ENCODE measurements at regions not wholly inside any gene's neighbourhood (a gene's known extent, or its start where the extent isn't known, plus 50 kb on each side); places are given as distances from the start of the nearest gene placed in this dataset.

GRCh38 chr20:24802286-24802820, 146.7 kb upstream of the CST7 start:
- Mint-ChIP-seq H3K36me3 (no peaks in the 10 kb centered on the region), H3K4me1 (no peaks in the 10 kb centered on the region), H3K9me3 (peaks cover 0 to 1% (median 0%) of the 10 kb centered on the region in 7 donors), H3K27me3 (ENCODE audit: low read depth in 3 of 3) (peaks cover 0 to 5% (median 1%) of the 10 kb centered on the region in 3 donors), H3K4me3 (no peak overlapping the region), H3K27ac (no peak overlapping the region)
- intact Hi-C loops (cut with micrococcal nuclease) = no loop called here
- Histone ChIP-seq H3K27ac (ENCODE audit: low read depth in 1 of 2, low read length in 2 of 2) (no peak overlapping the region), H3K4me3 (replicated peaks in 1 of 3; ENCODE audit: low read depth in 2 of 3, low read length in 3 of 3) (no peak overlapping the region), H2AFZ (ENCODE audit: insufficient read depth, low read depth, low read length, poor library complexity, severe bottlenecking) (no peak overlapping the region), H3K4me1 (ENCODE audit: control insufficient read depth in 1 of 2, insufficient read depth in 2 of 2, low read length in 2 of 2) (no peaks in the 10 kb centered on the region), H3K4me2 (replicated peaks; ENCODE audit: extremely low read depth, low read length, poor library complexity, severe bottlenecking) (no peak overlapping the region), H3K79me2 (ENCODE audit: insufficient read depth, low read length) (no peaks in the 10 kb centered on the region), H3K27me3 (ENCODE audit: control insufficient read depth in 2 of 2, insufficient read depth in 2 of 2, low read length in 2 of 2) (no peaks in the 10 kb centered on the region), H3K9ac (ENCODE audit: insufficient read depth, low read length, poor library complexity, severe bottlenecking) (no peak overlapping the region), H3K9me3 (replicated peaks in 1 of 2; ENCODE audit: control insufficient read depth in 1 of 2, insufficient read depth in 1 of 2, low read length in 2 of 2) (no peaks in the 10 kb centered on the region), H3K36me3 (replicated peaks in 1 of 2; ENCODE audit: control insufficient read depth in 1 of 2, insufficient read depth in 2 of 2, low read length in 2 of 2) (no peaks in the 10 kb centered on the region), H4K20me1 (ENCODE audit: insufficient read depth, low read length) (no peaks in the 10 kb centered on the region)
- TF ChIP-seq, protein P1, sequence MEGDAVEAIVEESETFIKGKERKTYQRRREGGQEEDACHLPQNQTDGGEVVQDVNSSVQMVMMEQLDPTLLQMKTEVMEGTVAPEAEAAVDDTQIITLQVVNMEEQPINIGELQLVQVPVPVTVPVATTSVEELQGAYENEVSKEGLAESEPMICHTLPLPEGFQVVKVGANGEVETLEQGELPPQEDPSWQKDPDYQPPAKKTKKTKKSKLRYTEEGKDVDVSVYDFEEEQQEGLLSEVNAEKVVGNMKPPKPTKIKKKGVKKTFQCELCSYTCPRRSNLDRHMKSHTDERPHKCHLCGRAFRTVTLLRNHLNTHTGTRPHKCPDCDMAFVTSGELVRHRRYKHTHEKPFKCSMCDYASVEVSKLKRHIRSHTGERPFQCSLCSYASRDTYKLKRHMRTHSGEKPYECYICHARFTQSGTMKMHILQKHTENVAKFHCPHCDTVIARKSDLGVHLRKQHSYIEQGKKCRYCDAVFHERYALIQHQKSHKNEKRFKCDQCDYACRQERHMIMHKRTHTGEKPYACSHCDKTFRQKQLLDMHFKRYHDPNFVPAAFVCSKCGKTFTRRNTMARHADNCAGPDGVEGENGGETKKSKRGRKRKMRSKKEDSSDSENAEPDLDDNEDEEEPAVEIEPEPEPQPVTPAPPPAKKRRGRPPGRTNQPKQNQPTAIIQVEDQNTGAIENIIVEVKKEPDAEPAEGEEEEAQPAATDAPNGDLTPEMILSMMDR (IDR thresholded peaks at IDR 0.05) = no peak
- no peak for DNase-seq
- WGBS (ENCODE audit: insufficient coverage) = 79% methylated on average over 6 of the region's 11 CpGs

DNA sequence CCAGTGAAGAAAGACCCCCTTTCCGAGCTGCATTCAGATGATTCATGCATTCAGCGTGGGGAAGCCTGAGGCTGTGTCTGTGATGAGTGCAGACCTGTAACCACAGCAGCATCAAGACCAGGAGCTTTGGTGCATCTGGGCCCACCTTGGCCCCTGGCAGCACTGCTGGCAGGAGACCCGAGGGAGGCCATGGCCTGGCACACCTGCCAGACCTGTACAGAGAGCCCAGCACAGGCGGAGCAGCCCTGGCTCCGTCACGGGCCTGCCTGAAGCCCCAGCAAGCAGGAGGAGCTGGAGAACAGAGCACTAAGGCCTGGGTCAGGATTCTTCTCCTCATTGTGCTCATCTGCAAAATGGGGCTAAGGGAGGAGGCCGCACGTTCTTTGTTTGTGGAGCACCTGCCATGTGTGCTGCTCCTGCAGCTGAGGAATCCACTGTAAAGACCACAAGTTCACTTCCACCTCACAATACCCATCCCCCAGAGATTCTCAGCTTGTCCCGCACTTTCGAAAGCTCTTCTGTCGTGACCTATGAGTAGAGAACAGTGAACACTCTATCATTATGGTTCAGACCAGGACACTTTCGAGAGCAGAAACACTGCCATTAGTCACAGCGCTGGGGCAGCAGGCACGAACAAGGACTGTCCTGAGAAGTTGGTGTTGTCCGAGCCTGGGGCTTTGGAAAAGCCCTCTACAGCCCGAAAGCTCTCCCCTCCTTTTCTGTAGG, 144.4 kb upstream of the CST7 start:
- H3K4me3 Mint-ChIP-seq = no peak overlapping the region
- Histone ChIP-seq H3K4me2 (replicated peaks; ENCODE audit: extremely low read depth, low read length, poor library complexity, severe bottlenecking) (no peak overlapping the region), H3K4me3 (replicated peaks in 1 of 3; ENCODE audit: low read depth in 2 of 3, low read length in 3 of 3) (no peak overlapping the region), H3K4me1 (ENCODE audit: control insufficient read depth in 1 of 2, insufficient read depth in 2 of 2, low read length in 2 of 2) (no peaks in the 10 kb centered on the region), H4K20me1 (ENCODE audit: insufficient read depth, low read length) (no peaks in the 10 kb centered on the region), H2AFZ (ENCODE audit: insufficient read depth, low read depth, low read length, poor library complexity, severe bottlenecking) (no peak overlapping the region), H3K9ac (ENCODE audit: insufficient read depth, low read length, poor library complexity, severe bottlenecking) (no peak overlapping the region), H3K9me3 (replicated peaks in 1 of 2; ENCODE audit: control insufficient read depth in 1 of 2, insufficient read depth in 1 of 2, low read length in 2 of 2) (no peaks in the 10 kb centered on the region), H3K79me2 (ENCODE audit: insufficient read depth, low read length) (no peaks in the 10 kb centered on the region), H3K27me3 (ENCODE audit: control insufficient read depth in 2 of 2, insufficient read depth in 2 of 2, low read length in 2 of 2) (no peaks in the 10 kb centered on the region), H3K36me3 (replicated peaks in 1 of 2; ENCODE audit: control insufficient read depth in 1 of 2, insufficient read depth in 2 of 2, low read length in 2 of 2) (no peaks in the 10 kb centered on the region), H3K27ac (ENCODE audit: low read depth in 1 of 2, low read length in 2 of 2) (no peak overlapping the region)
- 91% methylated on average over 12 of the region's 16 CpGs for WGBS (ENCODE audit: insufficient coverage)
- no peak overlapping the region for H3K27ac Mint-ChIP-seq
- intact Hi-C loops (cut with micrococcal nuclease) = no loop called here
- H3K27me3 Mint-ChIP-seq (ENCODE audit: low read depth in 3 of 3) = peaks cover 0 to 3% (median 1%) of the 10 kb centered on the region in 3 donors
- no peaks in the 10 kb centered on the region for H3K4me1 Mint-ChIP-seq
- no peaks in the 10 kb centered on the region for H3K36me3 Mint-ChIP-seq
- TF ChIP-seq, protein P1 (IDR thresholded peaks at IDR 0.05) = no peak
- H3K9me3 Mint-ChIP-seq = no peaks in the 10 kb centered on the region
- DNase-seq = no peak

Data from CD14-positive monocyte (primary cell).